Suppressor macrophage treated with lipopolysaccharide for 1 hour (primary cell): ENCODE measurements at regions not wholly inside any gene's neighbourhood (a gene's known extent, or its start where the extent isn't known, plus 50 kb on each side); places are given as distances from the start of the nearest gene placed in this dataset.
"Not testable (repeated sequence)": the region's sequence is repeated elsewhere in the genome, so short reads cannot be mapped to it uniquely, and the experiment has no call there.

Experiments
- DNase-seq, 3 donors: peaks; one replicate each; pipeline ENCODE4 v3.0.0-alpha.2; 2020 to 2022

- no peak for DNase-seq
These were observed 52.6 kb upstream of the ICA1 start for GRCh38 chr7:8314566-8314965.

GRCh38 chr7:8319115-8319514 lies 57.1 kb upstream of the ICA1 start:
- no peak for DNase-seq

- DNase-seq: no peak
These were observed 58.2 kb upstream of the ICA1 start for GRCh38 chr7:8320174-8320573.

- DNase-seq: no peak
These were observed 59.3 kb upstream of the ICA1 start for GRCh38 chr7:8321312-8321711.

- no peak for DNase-seq
These were observed 60.7 kb upstream of the ICA1 start for GRCh38 chr7:8322667-8323066.

- no peak for DNase-seq
These were observed 63.1 kb upstream of the ICA1 start for GRCh38 chr7:8325067-8325466.

- DNase-seq: no peak
These were observed 65.2 kb upstream of the ICA1 start for GRCh38 chr7:8327199-8327598.

GRCh38 chr7:8338206-8338605 lies 76.2 kb upstream of the ICA1 start:
- DNase-seq: no peak

- no peak for DNase-seq
These were observed 81.6 kb upstream of the ICA1 start for GRCh38 chr7:8343556-8343955.

GRCh38 chr7:8347395-8347794 lies 85.4 kb upstream of the ICA1 start:
- DNase-seq: not testable (repeated sequence)

GRCh38 chr7:8351654-8352053 lies 81.8 kb upstream of the NXPH1 start:
- not testable (repeated sequence) for DNase-seq

GRCh38 chr7:8353991-8354390 lies 79.4 kb upstream of the NXPH1 start:
- no peak for DNase-seq

GRCh38 chr7:8354503-8354902 lies 78.9 kb upstream of the NXPH1 start:
- no peak for DNase-seq

GRCh38 chr7:8356071-8356470 lies 77.3 kb upstream of the NXPH1 start:
- no peak for DNase-seq

- no peak for DNase-seq
These were observed 75.9 kb upstream of the NXPH1 start for GRCh38 chr7:8357536-8357935.

- DNase-seq: no peak
These were observed 72.8 kb upstream of the NXPH1 start for GRCh38 chr7:8360564-8361153.

- DNase-seq: no peak
These were observed 70.6 kb upstream of the NXPH1 start for GRCh38 chr7:8362723-8363369.

GRCh38 chr7:8363407-8364015 lies 69.9 kb upstream of the NXPH1 start:
- DNase-seq: no peak

GRCh38 chr7:8365499-8366110 lies 67.8 kb upstream of the NXPH1 start:
- peak in 1 of 3 donors; percentile 1 for DNase-seq

- DNase-seq: not testable (repeated sequence)
These were observed 65.4 kb upstream of the NXPH1 start for GRCh38 chr7:8368007-8368406.

- no peak for DNase-seq
These were observed 61.7 kb upstream of the NXPH1 start for GRCh38 chr7:8371742-8372141.

GRCh38 chr7:8373851-8374250 lies 59.6 kb upstream of the NXPH1 start:
- DNase-seq: no peak

- DNase-seq: no peak
These were observed 54.9 kb upstream of the NXPH1 start for GRCh38 chr7:8378349-8379019.

GRCh38 chr7:8379264-8379663 lies 54.1 kb upstream of the NXPH1 start:
- DNase-seq: no peak
